GOT3 (cell line): ENCODE measurements at regions not wholly inside any gene's neighbourhood (a gene's known extent, or its start where the extent isn't known, plus 50 kb on each side); places are given as distances from the start of the nearest gene placed in this dataset.

ENCODE experiments used
- DNase-seq: peaks from one replicate; lab custom pipeline; 2025; ENCODE audit warnings: mixed read lengths; lab: John Stamatoyannopoulos, UW

- no peak for DNase-seq
Observed at GRCh38 chr4:124227981-124228380, 484.6 kb downstream of the ANKRD50 start.

DNA sequence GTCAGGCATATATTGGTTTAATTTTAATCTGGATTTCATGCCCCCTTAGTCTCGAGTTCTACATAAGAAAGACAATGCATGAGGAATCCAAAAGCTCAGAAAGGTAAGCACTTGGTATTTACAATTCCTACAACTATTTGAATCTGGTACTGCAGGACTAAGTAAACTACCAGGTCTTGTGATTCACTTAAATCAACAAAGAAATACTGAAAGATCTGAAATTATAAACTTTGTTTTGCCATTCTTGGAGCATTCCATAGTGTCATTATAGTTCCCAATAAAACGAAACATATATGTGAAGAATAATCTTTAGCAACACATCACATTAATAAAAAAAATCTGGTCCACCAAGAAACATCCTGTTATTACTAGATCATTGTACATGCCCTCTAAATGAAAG, 482.3 kb downstream of the ANKRD50 start:
- no peak for DNase-seq

- no peak for DNase-seq
Observed at GRCh38 chr4:124234771-124235170, 477.8 kb downstream of the ANKRD50 start.

- no peak for DNase-seq
Observed at GRCh38 chr4:124243671-124244366, 468.7 kb downstream of the ANKRD50 start.

- DNase-seq, result no peak
Observed at GRCh38 chr4:124253080-124253479, 459.5 kb downstream of the ANKRD50 start.

DNA sequence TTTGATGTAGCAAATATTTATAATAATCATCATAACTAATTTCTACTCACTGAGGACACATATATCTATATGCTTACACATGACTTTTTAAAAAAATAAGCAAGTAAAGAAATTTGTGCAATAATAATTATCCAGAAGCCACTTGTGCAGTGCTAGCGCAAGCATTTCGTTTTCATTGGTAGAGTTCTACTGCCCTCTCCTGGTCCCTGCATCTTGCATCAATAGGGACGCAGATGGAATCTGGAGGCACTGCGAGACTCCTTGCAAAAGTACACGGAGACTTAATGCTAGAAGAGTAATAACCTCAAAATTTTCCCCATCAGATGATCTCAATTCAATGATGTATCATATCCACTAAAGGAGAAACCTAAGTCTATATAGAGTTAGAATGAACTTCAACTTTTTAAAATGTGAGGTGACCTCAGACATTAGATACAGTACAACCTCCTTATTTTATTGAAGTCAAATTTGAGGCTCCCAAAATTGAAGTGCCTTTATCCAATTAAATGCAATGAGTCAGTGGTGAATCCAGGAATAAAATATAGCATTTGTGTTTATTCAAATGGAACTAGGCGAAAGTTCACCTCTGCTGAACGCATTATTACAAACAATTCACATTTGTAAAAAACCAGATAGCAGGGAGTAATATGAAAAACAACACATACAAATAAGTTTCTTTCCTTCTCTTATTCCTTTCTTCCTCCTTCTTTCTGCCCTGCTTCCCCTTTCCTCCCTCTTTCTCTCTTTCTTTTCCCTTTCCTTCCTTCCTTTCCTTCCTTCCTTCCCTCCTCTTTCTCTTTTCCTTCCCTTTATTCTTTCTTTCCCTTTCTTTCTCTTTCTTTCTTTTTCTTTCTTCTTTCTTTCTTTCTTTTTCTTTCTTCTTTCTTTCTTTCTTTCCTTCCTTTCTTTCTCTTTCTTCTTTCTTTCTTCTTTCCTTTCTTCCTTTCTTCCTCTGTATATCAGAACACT, 450.0 kb downstream of the ANKRD50 start:
- peak; percentile 1 for DNase-seq

DNA sequence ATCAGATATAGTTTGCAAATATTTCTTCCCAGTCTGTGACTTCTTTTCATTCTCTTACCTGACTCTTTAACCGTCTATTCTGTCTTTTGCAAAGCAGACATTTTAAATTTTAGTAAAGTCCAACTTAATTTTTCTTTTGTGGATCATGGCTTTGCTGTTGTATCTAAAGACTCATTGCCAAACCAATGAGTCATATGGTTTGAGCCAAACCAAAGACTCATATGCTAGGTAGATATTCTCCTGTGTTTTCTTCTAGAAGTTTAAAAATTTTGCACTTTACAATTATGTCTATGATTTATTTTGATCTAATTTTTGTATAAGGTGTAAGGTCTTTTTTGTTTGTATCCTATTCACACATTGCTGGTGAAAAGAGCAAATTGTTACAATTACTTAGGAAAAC, 446.8 kb downstream of the ANKRD50 start:
- DNase-seq, result no peak

GRCh38 chr4:124266721-124267120, 445.8 kb downstream of the ANKRD50 start:
- DNase-seq, result no peak

GRCh38 chr4:124276461-124276860, 436.1 kb downstream of the ANKRD50 start:
- DNase-seq, result no peak

DNA sequence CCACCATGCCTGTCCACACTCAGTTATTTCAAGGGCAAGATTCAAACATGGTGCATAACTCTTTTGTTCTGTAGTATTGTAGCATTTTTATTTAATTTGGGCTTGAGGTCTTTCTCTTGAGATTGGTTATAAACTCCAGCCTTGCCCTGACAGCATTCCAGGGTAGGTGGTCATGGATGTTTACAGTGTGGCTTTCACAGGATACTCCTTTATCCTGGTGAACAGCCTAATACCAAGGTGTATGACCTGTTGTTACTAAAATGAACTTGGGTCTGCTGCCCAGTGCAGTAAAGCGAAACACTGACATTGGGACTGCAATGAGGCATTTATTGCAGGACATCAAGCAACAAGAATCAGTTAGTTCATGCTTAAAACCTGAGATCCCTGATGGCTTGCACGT, 434.8 kb downstream of the ANKRD50 start:
- no peak for DNase-seq

GRCh38 chr4:124278477-124278876, 434.1 kb downstream of the ANKRD50 start:
- no peak for DNase-seq

- no peak for DNase-seq
Observed at GRCh38 chr4:124279741-124280140, 432.8 kb downstream of the ANKRD50 start.

GRCh38 chr4:124282301-124282898, 430.1 kb downstream of the ANKRD50 start:
- no peak for DNase-seq

DNA sequence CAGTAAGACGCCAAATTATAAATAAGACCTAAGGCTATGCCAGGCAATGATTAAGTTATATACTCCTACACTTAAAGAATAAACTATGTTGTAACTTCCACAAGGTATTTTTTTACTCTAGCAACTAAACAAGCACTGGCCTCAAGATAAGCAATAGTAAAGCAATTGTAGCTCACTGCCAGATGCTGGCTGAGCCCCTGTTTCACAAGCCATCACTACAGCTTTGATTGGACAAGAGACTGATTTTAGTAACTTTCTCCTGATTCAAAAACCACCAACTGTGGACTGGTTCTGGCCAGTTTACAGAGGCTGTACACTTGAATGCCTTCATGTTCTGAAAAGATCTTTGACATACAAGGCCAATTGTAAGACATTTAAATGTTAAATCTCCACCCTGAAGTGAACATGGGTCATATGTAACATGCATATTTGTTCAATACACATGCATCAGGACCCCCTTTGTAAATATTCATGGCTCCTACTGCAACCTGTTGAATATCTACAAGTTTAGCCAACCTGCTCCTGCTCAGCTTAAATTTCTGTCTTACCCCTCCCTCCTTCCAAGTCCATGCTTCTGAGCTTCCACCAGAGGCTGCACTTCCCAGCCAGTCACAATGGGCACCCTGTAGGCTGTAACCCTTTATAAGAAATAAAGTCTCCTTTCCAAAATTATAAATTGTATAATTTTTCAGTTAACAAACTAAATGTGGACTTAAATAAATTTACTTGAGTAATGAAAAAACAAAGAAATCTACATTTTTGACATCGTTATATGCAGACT, 423.6 kb downstream of the ANKRD50 start:
- no peak for DNase-seq

DNA sequence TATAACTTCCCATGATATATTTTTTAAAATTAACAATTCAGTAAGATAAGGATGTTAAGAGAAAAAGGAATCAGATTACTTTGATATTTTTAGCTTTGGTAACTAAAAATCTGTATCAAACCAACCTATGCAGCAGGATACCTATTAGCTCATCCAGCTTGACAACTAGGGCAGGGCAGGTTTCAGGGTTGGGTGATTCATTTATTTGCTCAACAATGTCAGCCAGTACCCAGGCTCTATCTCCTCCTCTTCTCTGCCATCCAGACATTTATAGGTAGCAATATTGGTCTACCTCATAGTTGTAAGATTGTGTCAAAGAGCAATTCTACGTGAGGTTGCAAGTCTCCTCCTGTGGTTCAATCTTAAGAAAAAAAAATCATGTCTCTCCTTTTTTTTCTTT, 421.9 kb downstream of the ANKRD50 start:
- no peak for DNase-seq

GRCh38 chr4:124295413-124295812, 417.1 kb downstream of the ANKRD50 start:
- DNase-seq, result no peak

- DNase-seq, result no peak
Observed at GRCh38 chr4:124304941-124305340, 407.6 kb downstream of the ANKRD50 start.

DNA sequence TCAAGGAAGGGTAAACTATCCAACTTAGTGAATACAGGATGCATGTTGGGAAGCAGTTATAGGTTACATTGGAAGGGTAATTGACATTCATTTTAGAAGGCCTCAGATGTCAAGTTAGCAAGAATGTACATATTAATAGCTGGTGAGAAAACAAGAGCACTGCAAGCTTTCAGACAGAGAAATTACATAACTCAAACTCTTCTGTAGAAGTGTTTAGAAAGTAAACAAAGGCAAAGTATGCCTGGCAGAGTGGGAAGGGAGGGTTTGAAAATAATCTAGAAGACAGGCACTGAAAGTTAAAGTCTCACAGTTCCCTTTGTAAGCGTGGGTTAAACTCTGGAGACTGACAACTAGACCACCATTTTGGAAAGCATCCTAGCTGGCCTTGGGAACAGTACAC, 406.2 kb downstream of the ANKRD50 start:
- no peak for DNase-seq

DNA sequence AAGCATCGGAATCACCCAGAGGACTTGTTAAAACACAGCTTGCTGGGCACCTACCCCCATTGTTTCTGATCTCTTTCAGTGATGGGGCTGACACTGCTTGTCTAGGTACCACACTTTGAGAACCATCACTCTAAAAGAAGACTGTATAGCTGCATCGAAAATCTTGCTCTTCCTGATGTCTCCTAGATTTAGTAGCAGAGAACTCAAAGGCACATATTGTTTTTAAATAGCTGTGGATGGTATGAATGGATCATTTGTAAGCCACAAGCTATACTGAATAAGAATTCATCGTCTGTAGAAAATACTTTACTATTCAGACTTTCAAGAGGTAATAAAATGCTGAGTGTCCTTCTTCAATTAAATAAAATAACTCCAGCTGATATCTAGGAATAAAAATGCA, 405.4 kb downstream of the ANKRD50 start:
- DNase-seq, result no peak

- DNase-seq, result no peak
Observed at GRCh38 chr4:124318292-124318691, 394.2 kb downstream of the ANKRD50 start.

DNA sequence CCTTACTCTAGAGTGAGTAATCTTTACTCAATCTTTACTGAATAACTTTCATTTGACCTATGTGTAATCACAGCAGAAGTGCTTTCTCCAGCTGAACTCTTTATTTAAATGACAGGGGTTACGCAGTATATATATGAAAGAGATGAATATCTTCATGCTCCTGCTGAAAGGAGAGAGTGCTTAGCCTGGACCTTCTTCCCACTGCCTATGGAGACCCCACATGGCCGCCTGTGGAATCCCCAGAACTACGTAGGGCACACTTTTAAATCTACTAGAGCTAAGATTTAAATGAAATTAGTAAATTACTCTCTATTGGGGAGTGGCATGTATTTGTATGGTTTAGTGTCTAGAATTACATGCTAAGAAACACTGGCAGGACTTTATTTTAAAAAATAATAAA, 391.2 kb downstream of the ANKRD50 start:
- no peak for DNase-seq
